ENCODE measurements at regions not wholly inside any gene's neighbourhood (a gene's known extent, or its start where the extent isn't known, plus 50 kb on each side); places are given as distances from the start of the nearest gene placed in this dataset.

GRCh38 chr10:44308935-44309334 is 76.0 kb downstream of the CXCL12 start:
- TF ChIP-seq, protein P1, sequence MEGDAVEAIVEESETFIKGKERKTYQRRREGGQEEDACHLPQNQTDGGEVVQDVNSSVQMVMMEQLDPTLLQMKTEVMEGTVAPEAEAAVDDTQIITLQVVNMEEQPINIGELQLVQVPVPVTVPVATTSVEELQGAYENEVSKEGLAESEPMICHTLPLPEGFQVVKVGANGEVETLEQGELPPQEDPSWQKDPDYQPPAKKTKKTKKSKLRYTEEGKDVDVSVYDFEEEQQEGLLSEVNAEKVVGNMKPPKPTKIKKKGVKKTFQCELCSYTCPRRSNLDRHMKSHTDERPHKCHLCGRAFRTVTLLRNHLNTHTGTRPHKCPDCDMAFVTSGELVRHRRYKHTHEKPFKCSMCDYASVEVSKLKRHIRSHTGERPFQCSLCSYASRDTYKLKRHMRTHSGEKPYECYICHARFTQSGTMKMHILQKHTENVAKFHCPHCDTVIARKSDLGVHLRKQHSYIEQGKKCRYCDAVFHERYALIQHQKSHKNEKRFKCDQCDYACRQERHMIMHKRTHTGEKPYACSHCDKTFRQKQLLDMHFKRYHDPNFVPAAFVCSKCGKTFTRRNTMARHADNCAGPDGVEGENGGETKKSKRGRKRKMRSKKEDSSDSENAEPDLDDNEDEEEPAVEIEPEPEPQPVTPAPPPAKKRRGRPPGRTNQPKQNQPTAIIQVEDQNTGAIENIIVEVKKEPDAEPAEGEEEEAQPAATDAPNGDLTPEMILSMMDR (IDR thresholded peaks at IDR 0.05), result no peak
- TF ChIP-seq POLR2A (IDR thresholded peaks at IDR 0.05), result no peak
